K562 (cell line): ENCODE measurements at regions not wholly inside any gene's neighbourhood (a gene's known extent, or its start where the extent isn't known, plus 50 kb on each side); places are given as distances from the start of the nearest gene placed in this dataset.

Source experiments
- ATAC-seq: fragments of 200-7000 bp; cut with Tn5 transposase; 3 replicates; pipeline ENCODE4 v1.9.1; 2020; ENCODE audit warnings: moderate library complexity
- BruUV-seq: library from RNA; stranded (reverse); fragments of 400-500 nt; replicated peaks from 2 replicates; lab custom pipeline; 2021; lab: Mats Ljungman, UMichigan
- CTCF ChIA-PET: fragments of 300-600 bp; formaldehyde crosslinking; extraction: SDS; loops from one replicate; lab custom pipeline; 2021; ENCODE audit warnings: low intra/inter-chr PET ratio; lab: Yijun Ruan, JAX
- POLR2A ChIA-PET: fragments of 300-600, 350-650 bp; sonication (Branson Sonifier 250); formaldehyde crosslinking; extraction: SDS; loops from one replicate; lab custom pipeline; 2021; ENCODE audit warnings: antibody characterized with exemption, inconsistent platforms; lab: Yijun Ruan, JAX
- DNase-seq, 4 experiments: peaks; one replicate each; pipeline versions ENCODE4 v3.0.0 to v3.0.0-alpha.2; 2011 to 2018; ENCODE audit warnings: low spot score in 3 of 4, mixed read lengths in 3 of 4; ENCODE audit errors: extremely low read depth in 1 of 4
- FAIRE-seq: peaks from 2 replicates; lab custom pipeline; 2011; peaks lifted over from hg19 to GRCh38; lab: Jason Lieb, UNC
- H2AFZ ChIP-seq: 2 replicates; pipeline ENCODE4 v1.6.0; 2011; ENCODE audit warnings: low read depth, low read length, control low read depth, inconsistent platforms
- H3K27ac ChIP-seq: fragments of 200-600 bp; 3 replicates; pipeline ENCODE4 v1.8.0; 2011; ENCODE audit warnings: low read depth, mild to moderate bottlenecking, control low read depth, inconsistent platforms, low read length, moderate library complexity, mixed read lengths; ENCODE audit errors: extremely low read depth
- H3K27me3 ChIP-seq, 2 experiments: fragments of 300-600 bp in 1 of 2; 2 replicates in 1 of 2; 3 replicates in 1 of 2; pipeline versions ENCODE4 v1.6.0 to v1.8.0; 2011; ENCODE audit warnings: inconsistent platforms in 2 of 2, low read length in 2 of 2, mild to moderate bottlenecking in 1 of 2, mixed read lengths in 1 of 2, moderate library complexity in 1 of 2; ENCODE audit not compliant: control insufficient read depth in 2 of 2, insufficient read depth in 2 of 2
- H3K36me3 ChIP-seq: fragments of 300-600 bp; 3 replicates; pipeline ENCODE4 v1.8.0; 2011; ENCODE audit warnings: mild to moderate bottlenecking, low read length, inconsistent platforms; ENCODE audit not compliant: control insufficient read depth, insufficient read depth
- H3K4me1 ChIP-seq, 2 experiments: fragments of 200-600 bp in 1 of 2; replicated peaks in 1 of 2; 2 replicates in 1 of 2; 3 replicates in 1 of 2; pipeline versions ENCODE4 v1.5.1 to v1.8.0; 2011; ENCODE audit warnings: inconsistent platforms in 2 of 2, low read length in 2 of 2, mild to moderate bottlenecking in 1 of 2, mixed read lengths in 1 of 2, moderate library complexity in 1 of 2; ENCODE audit not compliant: control insufficient read depth in 2 of 2, insufficient read depth in 2 of 2
- H3K4me2 ChIP-seq: 2 replicates; pipeline ENCODE4 v1.6.1; 2011; ENCODE audit warnings: low read length, control low read depth, inconsistent platforms, mixed read lengths; ENCODE audit not compliant: insufficient read depth
- H3K4me3 ChIP-seq: fragments of 200-600 bp; sonication (generic), shearing (Covaris generic); 2 replicates; pipeline ENCODE4 v1.5.1; 2016; ENCODE audit warnings: control low read depth, inconsistent platforms
- H3K79me2 ChIP-seq: fragments of 200-600 bp; 3 replicates; pipeline ENCODE4 v1.8.0; 2011; ENCODE audit warnings: low read length, inconsistent platforms; ENCODE audit not compliant: control insufficient read depth, insufficient read depth
- H3K9ac ChIP-seq, 2 experiments: 2 replicates each; pipeline versions ENCODE4 v1.6.0 to v1.6.1; 2011; ENCODE audit warnings: low read depth in 2 of 2, low read length in 2 of 2, control low read depth in 1 of 2, inconsistent platforms in 1 of 2, mild to moderate bottlenecking in 1 of 2, mixed read lengths in 1 of 2; ENCODE audit not compliant: insufficient read depth in 1 of 2
- H3K9me1 ChIP-seq: one replicate; pipeline ENCODE4 v1.6.0; 2011; ENCODE audit warnings: inconsistent platforms, mild to moderate bottlenecking, low read length, moderate library complexity; ENCODE audit not compliant: control insufficient read depth, insufficient read depth
- H3K9me3 ChIP-seq: replicated peaks from 2 replicates; pipeline ENCODE4 v1.5.1; 2011; ENCODE audit warnings: low read depth, low read length, inconsistent platforms; ENCODE audit not compliant: control insufficient read depth, insufficient read depth
- H4K20me1 ChIP-seq: replicated peaks from 2 replicates; pipeline ENCODE4 v1.6.1; 2011; ENCODE audit warnings: low read length, inconsistent platforms, mixed read lengths; ENCODE audit not compliant: control insufficient read depth, insufficient read depth
- CCAR2 ChIP-seq: fragments of 200-400 bp; formaldehyde crosslinking; IDR thresholded peaks from 2 replicates; pipeline ENCODE4 v1.6.1; 2017; ENCODE audit warnings: mild to moderate bottlenecking, low read depth, low read length
- CREB5 ChIP-seq: fragments of 250-450 bp; sonication (Bioruptor Pico); IDR thresholded peaks from 2 replicates; pipeline ENCODE4 v1.5.0; 2020; ENCODE audit warnings: mild to moderate bottlenecking
- CTCF ChIP-seq, 3 experiments: IDR thresholded peaks in 2 of 3; conservative IDR thresholded peaks in 1 of 3; 2 replicates each; pipeline ENCODE4 v1.5.1; 2011 to 2012; ENCODE audit warnings: low read length in 3 of 3, mild to moderate bottlenecking in 3 of 3, control low read depth in 2 of 3, improper control_type of control experiment in 1 of 3, inconsistent platforms in 1 of 3, low read depth in 1 of 3, mixed read lengths in 1 of 3, moderate library complexity in 1 of 3; ENCODE audit not compliant: insufficient read depth in 2 of 3
- CTCFL ChIP-seq: IDR thresholded peaks from 2 replicates; pipeline ENCODE4 v1.6.1; 2011; ENCODE audit warnings: borderline replicate concordance, low read depth, mild to moderate bottlenecking, moderate library complexity, low read length; ENCODE audit not compliant: insufficient read depth, poor library complexity, severe bottlenecking
- E2F3 ChIP-seq: fragments of 250-450 bp; sonication (Bioruptor Pico); IDR thresholded peaks from 2 replicates; pipeline ENCODE4 v1.4.0; 2020; ENCODE audit warnings: mild to moderate bottlenecking
- GTF2A2 ChIP-seq: IDR thresholded peaks from 2 replicates; pipeline ENCODE4 v1.6.1; 2016; ENCODE audit warnings: mild to moderate bottlenecking, missing genetic modification characterization, missing compliant biosample characterization
- HNRNPUL1 ChIP-seq: fragments of 200-400 bp; formaldehyde crosslinking; IDR thresholded peaks from 2 replicates; pipeline ENCODE4 v1.6.1; 2017; ENCODE audit warnings: low read length
- PTTG1 ChIP-seq: fragments of 450-650 bp; IDR thresholded peaks from 2 replicates; pipeline ENCODE4 v1.6.1; 2016; ENCODE audit warnings: low read depth, mild to moderate bottlenecking, missing genetic modification characterization, missing compliant biosample characterization
- ZNF121 ChIP-seq: sonication (generic); formaldehyde crosslinking; conservative IDR thresholded peaks from 2 replicates; pipeline ENCODE4 v1.8.0; 2022; ENCODE audit warnings: missing genetic modification reagents
- ZNF395 ChIP-seq: fragments of 200-800 bp; sonication (Bioruptor generic); IDR thresholded peaks from 2 replicates; pipeline ENCODE4 v1.6.1; 2017; ENCODE audit warnings: missing genetic modification characterization, missing compliant biosample characterization
- ZNF511 ChIP-seq: sonication (generic); formaldehyde crosslinking; IDR thresholded peaks from 2 replicates; pipeline ENCODE4 v1.8.0; 2022; ENCODE audit warnings: mild to moderate bottlenecking, missing genetic modification reagents
- ZNF561 ChIP-seq: fragments of 450-650 bp; formaldehyde crosslinking; conservative IDR thresholded peaks from 2 replicates; pipeline ENCODE4 v1.4.0; 2020; ENCODE audit warnings: mild to moderate bottlenecking, moderate library complexity
- WGBS: fragments of 100-300 bp; shearing (Covaris generic); methylation state at CpG from one replicate; pipeline ENCODE4 v1.1.6; 2016; ENCODE audit warnings: low coverage, mixed read lengths; ENCODE audit not compliant: insufficient coverage; ENCODE audit errors: missing lambda C conversion rate; 5-methylcytosine and 5-hydroxymethylcytosine counted together
- in situ Hi-C: fragments of 300-500 bp; cut with MboI; formaldehyde crosslinking; loops from 4 replicates; pipeline ENCODE4 v1.15.0; 2018; ENCODE audit warnings: inconsistent platforms, mixed read lengths
- intact Hi-C: fragments of 100-400 bp; cut with micrococcal nuclease; formaldehyde crosslinking; loops from 2 replicates; pipeline ENCODE4 v1.14.2; 2022

GRCh38 chr5:67249590-67249895, 52.9 kb upstream of the CD180 start (continued):
- no peak for TF ChIP-seq CREB5 (CRISPR knock-in tag)

- ChIA-PET CTCF (no interaction called here), POLR2A (no interaction called here)
- H3K27ac ChIP-seq, result no peak overlapping the region
- in situ Hi-C loops (loop anchor here (10.0 kb wide), 1 partner anchor 1006 kb away; no protein-coding TSS in a partner anchor), intact Hi-C loops (loop anchor here (5.0 kb wide), 1 partner anchor 1023 kb away; no protein-coding TSS in a partner anchor)
- 0 out of 5 replicates have a peak, but pooled peaks cover 0 to 4% of the 10 kb centered on the region in 2 experiments for H3K27me3 ChIP-seq
- no peak for FAIRE-seq
- no peak overlapping the region for H3K4me3 ChIP-seq
- no peaks in the 10 kb centered on the region for H3K9me3 ChIP-seq
- H3K79me2 ChIP-seq, result no peaks in the 10 kb centered on the region
- no peaks in the 10 kb centered on the region for H3K36me3 ChIP-seq
- no peak overlapping the region for H2AFZ ChIP-seq
- BruUV-seq, result no TSS peak
- H3K4me1 ChIP-seq, result no peaks in the 10 kb centered on the region
- no peak for DNase-seq
- no peaks in the 10 kb centered on the region for H4K20me1 ChIP-seq
- no peak overlapping the region for H3K4me2 ChIP-seq
- no peak for ATAC-seq
- 1% methylated on average over 5 of the region's 5 CpGs for whole genome bisulfite sequencing
- no peaks in the 10 kb centered on the region for H3K9me1 ChIP-seq
- H3K9ac ChIP-seq, result no peak overlapping the region
- TF ChIP-seq ZNF511 (CRISPR knock-in tag) (no peak), HNRNPUL1 (no peak), PTTG1 (tag) (no peak), CTCFL (no peak), CCAR2 (no peak), ZNF121 (CRISPR knock-in tag) (no peak), E2F3 (no peak), ZNF395 (CRISPR knock-in tag) (no peak), CTCF (IDR thresholded peaks at IDR 0.05 in 2 of 3, conservative IDR thresholded peaks at IDR 0.05 in 1 of 3; ENCODE audit: insufficient read depth in 2 of 3, low read depth in 1 of 3, low read length in 3 of 3) (no peak), ZNF561 (CRISPR knock-in tag) (no peak), GTF2A2 (tag) (no peak)
These were observed 52.3 kb upstream of the CD180 start for GRCh38 chr5:67248703-67249589.
